Skin epidermis (tissue), 12 donors: ENCODE measurements at regions not wholly inside any gene's neighbourhood (a gene's known extent, or its start where the extent isn't known, plus 50 kb on each side); places are given as distances from the start of the nearest gene placed in this dataset.

ENCODE experiments used
- H3K27ac ChIP-seq, 21 experiments: fragments of 200-600 bp; sonication (generic) in 11 of 21; one replicate each; pipeline ENCODE4 v1.5.0; 2020; ENCODE audit warnings: mild to moderate bottlenecking in 3 of 21, inconsistent platforms in 2 of 21, moderate library complexity in 2 of 21
- H3K4me3 ChIP-seq, 7 experiments: fragments of 200-600 bp; sonication (generic) in 2 of 7; one replicate each; pipeline ENCODE4 v1.5.0; 2020; ENCODE audit warnings: inconsistent platforms in 2 of 7, mild to moderate bottlenecking in 2 of 7, moderate library complexity in 1 of 7

DNA sequence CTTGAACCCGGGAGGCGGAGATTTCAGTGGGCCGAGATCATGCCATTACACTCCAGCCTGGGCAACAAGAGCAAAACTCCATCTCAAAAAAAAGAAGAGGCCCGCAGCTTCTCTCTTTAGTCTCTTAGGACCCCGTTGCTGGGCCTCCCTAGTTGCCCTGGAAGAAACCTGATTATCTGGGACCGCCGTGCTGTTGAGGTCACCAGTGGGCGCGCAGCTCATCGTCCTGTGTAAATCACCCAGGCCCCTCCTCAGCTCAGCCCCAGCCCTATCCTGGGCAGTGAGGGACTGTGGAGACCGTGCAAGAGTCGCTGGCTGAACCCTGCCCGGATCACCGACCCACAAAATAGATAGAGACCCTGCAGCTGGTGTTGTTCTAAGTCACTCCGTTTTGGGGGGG is 85.0 kb downstream of the UNCX start:
- H3K4me3 ChIP-seq = no peak overlapping the region
- no peak overlapping the region for H3K27ac ChIP-seq

DNA sequence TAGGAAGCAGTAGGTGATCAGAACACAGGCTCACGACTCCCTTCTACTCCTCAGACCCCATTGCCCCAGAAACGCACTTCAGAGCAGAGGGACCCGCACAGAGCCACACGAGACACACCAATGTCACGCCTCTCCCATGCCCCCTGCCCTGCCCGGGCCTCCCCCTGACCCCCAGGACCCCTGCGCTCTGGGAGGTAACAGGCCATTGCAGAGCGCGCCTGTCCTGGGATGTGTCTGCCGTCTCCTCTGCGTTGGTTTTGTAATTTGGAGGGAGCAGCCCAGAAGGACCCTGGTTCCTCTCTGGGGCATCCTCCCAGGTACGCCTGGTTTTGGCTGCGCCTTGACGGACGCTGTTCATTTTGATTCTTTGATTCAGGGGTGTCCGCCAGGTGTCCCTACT is 85.4 kb downstream of the UNCX start:
- Histone ChIP-seq H3K4me3 (no peak overlapping the region), H3K27ac (no peak overlapping the region)

DNA sequence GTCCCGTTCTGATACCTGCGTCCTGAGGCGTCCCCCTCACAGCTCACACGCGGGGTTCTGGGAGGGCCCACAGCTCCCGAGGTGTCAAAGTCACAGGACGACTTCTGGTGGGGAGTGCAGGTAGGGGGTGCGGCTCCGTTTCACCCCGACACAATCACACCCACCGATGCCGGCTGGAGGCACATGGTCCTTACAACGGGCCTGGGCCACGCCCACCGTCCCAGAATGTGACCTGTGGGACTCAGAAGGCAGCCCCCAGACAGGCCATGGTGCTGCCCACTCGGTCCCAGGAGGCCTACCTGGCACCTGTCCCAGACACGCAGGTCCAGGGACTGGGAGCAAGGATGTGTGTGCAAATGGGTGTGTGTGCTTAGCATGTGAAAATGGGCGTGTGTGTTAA is 86.0 kb downstream of the UNCX start:
- Histone ChIP-seq H3K4me3 (no peak overlapping the region), H3K27ac (no peak overlapping the region)

- Histone ChIP-seq H3K4me3 (no peak overlapping the region), H3K27ac (no peak overlapping the region)
Measured at GRCh38 chr7:1320616-1321240, 88.1 kb downstream of the UNCX start.

DNA sequence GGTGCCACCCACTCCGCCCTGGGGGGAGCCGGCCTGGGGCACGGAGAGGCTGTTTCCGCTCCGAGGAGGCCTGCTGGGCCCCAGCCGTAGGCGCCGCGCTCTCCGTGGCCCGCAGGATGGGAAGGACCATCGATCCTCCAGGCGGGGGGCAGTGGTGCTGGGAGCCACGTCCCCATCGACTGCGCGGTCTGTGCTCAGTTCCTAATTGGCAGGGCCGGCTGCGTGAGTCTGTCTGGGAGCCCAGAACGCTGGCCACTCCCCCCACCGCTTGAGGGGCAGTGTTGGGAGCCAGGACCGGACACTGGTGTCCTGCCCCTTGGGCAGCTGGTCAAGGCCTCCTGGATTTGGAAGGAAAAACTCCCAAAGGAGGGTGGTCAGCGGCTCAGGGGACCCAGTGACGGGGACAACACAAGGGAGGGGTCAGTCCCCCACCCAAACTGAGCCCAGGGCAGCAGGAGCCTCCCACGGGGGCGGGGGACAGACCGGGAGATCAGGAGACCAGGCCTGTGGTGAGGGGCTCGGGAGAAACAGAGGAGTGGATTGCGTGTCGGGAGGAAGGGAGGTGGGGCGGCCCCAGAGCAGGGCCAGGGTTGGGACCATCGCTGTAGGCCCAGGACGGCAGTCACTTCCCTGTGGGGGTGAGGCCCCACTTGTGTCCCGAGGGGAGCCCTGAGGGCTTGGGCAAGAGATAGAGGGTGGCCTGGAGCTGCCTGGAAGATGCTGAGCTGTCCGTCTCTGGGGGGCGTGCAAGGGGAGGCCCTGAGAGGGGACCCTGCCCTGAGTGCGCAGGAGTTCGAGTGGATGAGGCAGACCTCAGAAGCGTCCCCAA is 89.0 kb downstream of the UNCX start:
- no peak overlapping the region for H3K4me3 ChIP-seq
- H3K27ac ChIP-seq = no peak overlapping the region

GRCh38 chr7:1322240-1323110 is 89.8 kb downstream of the UNCX start:
- Histone ChIP-seq H3K27ac (no peak overlapping the region), H3K4me3 (no peak overlapping the region)

DNA sequence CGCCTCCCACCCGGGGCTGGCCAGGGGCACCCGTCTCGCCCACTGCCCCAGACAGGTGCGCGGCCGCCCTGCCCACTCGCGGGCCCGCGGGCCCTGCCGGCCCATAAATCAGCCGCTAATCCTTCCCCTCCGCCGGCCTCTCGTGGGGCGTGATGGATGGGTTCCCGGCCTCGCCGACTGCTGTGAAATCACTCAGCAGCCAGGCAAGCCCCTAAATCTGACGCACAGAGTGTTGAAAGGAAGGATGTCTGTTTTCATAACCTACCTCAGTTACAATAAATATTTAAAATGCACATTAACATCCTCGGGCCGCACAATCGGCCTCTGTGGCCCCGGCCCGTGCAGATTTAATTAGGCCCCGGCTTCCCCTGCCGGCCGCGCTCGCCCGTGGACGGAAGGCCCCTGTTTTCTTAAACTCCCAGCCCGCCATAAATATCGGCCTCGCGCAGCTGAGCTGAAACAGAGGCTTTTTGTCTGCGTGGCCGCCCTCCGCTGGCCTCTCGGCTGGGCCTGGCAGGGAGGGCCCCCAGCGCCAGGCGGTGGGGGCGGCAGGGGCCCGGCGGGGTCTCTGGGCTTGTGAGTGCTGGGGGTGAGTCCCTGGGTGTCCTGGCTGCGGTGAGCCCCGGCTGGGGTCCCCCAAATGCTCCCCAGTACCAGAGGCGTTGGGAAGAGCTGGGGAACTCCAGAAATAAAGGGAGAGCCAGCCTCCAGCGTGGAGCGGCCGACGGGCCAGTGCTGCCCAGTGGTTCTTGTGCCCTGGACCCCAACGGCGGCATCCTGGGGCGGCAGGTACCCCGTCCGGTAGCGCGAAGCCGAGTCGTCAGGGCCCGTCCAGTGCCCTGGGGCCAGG is 90.7 kb downstream of the UNCX start:
- Histone ChIP-seq H3K27ac (no peak overlapping the region), H3K4me3 (no peak overlapping the region)

GRCh38 chr7:1324028-1324900 is 91.6 kb downstream of the UNCX start:
- Histone ChIP-seq H3K4me3 (no peak overlapping the region), H3K27ac (no peak overlapping the region)

DNA sequence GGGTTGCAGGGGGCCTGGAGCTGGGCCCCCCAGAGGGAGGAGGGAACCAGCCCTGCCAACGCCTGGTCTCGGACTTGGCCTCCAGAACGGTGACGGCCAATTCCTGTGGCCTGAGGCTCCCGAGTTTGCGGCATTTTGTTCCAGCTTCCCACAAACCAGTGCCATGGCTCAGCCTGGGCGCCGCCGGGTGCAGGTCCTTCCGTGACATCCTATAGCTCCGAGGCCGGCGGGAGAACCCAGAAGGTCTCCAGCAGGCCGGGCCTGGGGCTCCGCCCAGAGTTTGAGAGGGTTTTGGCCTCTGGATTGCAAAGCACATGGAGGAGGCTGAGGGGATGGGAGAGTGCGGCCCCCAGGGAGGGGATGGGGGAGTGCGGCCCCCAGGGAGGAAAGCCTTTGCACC is 92.6 kb downstream of the UNCX start:
- Histone ChIP-seq H3K27ac (no peak overlapping the region), H3K4me3 (no peak overlapping the region)

DNA sequence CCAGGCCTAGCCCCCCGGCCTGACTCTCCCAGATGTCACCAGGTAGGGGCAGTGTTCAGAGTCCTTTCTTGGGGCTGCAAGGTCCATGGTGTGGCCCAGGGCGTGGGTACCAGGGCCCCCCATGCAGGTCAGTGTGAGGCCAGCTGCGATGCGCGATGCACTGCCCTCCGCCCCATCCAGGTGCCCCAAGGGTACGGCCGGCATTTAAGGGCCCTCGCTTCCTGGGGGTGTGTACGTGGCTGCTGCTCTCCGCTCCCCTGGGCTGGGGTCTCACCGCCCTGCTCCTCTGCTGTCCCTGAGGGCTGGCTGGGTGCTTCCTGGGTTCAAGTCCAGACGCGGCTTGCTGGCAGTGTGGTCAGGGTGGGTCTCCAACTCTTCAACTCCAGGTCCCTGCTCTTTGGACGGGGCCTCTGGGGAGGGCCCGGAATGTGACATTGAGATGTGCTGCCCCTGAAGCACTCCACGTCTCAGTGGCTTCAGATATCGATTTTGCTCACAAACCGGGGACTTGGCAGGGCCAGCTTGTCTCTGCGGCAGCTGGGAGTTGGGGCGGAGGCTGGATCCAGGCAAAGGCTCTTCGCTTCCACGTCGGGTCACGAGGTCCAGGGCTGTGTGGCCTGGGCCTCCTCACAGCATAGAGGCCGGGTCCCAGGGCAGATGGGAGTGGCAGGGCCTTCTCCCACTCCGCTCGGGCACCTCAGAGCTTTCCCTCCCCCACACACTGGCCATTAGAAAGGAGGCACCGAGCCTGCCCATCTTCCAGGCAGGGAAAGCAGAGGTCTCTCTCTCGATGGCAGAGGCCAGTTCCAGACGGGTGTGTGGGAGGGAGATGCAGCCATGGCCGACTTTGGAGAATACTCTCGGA is 93.2 kb downstream of the UNCX start:
- no peak overlapping the region for H3K27ac ChIP-seq
- no peak overlapping the region for H3K4me3 ChIP-seq

- Histone ChIP-seq H3K27ac (no peak overlapping the region), H3K4me3 (no peak overlapping the region)
Measured at GRCh38 chr7:1326511-1326785, 93.8 kb downstream of the UNCX start.

GRCh38 chr7:1329261-1329660 is 96.6 kb downstream of the UNCX start:
- no peak overlapping the region for H3K27ac ChIP-seq
- no peak overlapping the region for H3K4me3 ChIP-seq

- Histone ChIP-seq H3K4me3 (no peak overlapping the region), H3K27ac (no peak overlapping the region)
Measured at GRCh38 chr7:1329966-1330800, 97.5 kb downstream of the UNCX start.

GRCh38 chr7:1330801-1331425 is 98.2 kb downstream of the UNCX start:
- no peak overlapping the region for H3K27ac ChIP-seq

GRCh38 chr7:1331561-1332467 is 99.1 kb downstream of the UNCX start:
- H3K27ac ChIP-seq = no peak overlapping the region
- H3K4me3 ChIP-seq = no peak overlapping the region

More at GRCh38 chr7:1330801-1331425, 98.2 kb downstream of the UNCX start:
- H3K4me3 ChIP-seq = no peak overlapping the region

DNA sequence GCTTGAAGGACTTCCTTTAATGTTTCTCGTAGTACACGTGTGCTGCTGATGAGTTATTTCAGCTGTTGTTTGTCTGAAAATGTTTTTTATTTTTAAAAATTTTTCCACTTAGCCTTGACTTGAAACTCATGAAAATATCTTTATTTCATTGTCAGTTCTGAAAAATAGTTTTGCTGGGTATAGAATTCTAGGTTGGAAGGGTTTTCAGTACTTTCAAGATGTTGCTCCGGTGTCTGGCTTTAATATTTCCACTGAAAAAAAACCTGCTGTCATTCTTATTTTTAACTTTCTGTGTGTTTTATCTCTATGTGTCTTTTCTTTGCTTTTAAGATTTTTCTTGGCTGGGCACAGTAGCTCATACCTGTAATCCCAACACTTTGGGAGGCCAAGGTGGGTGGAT is 103.8 kb downstream of the UNCX start:
- Histone ChIP-seq H3K4me3 (no peak overlapping the region), H3K27ac (no peak overlapping the region)
